ENCODE measurements at regions not wholly inside any gene's neighbourhood (a gene's known extent, or its start where the extent isn't known, plus 50 kb on each side); places are given as distances from the start of the nearest gene placed in this dataset.
"Not testable (repeated sequence)": the region's sequence is repeated elsewhere in the genome, so short reads cannot be mapped to it uniquely, and the experiment has no call there.

DNA sequence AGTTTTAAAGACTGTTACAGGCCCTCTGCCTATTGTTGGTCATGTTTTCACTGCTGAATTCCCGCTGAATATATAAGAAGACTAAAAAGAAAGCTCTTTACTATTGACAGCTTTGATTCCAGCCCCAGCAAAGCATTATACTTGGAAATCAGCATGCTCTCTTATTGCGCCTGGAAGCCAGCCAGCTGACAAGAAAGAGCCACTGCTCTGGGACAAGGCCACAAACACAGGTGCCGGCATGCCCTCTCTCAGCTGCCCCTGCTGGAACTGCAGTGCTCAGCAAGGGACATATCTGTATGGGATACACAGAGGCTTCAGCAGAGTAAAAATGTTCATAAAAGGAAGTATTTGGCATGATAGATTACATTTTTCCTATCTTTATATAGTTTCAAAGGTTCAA lies 523.9 kb downstream of the ADRA2A start:
- DNase-seq, result no peak

DNA sequence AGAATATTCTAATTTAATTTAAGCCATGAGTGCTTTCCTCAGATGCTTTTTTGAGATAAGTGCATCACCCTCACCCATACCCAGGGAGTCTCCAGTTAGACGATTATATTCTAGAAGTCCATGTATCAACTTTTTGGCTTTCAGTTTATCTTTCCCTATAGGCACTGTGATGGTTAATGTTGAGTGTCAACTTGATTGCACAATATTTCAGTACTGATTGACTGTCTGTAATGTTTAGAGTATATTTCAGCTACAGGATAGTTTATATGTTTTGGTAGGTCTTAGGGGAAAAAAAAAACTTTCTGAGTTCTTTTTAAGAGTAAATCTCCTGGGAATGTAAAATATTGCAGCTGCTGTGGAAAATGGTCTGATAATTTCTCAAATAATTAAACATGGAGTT lies 535.4 kb downstream of the ADRA2A start:
- no peak for DNase-seq

DNA sequence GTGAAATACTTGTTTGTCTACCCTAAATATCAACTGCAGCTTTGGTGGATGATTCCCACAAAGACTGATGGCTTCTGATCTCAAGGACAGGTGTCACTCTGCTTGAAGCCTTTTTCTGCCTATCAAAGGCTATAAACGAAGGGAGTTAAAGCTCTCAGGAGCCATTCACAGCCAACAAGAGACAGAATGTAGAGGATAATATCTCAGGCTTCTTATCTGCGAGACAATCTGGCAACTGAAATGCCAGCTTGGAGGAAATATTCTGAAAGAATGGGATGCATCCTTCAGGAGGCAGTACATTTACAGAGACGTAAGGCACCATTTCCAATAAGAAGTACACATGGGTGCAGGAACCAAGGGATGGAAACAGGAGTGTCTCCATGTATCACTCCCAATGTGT lies 549.4 kb downstream of the GPAM start:
- no peak for DNase-seq

DNA sequence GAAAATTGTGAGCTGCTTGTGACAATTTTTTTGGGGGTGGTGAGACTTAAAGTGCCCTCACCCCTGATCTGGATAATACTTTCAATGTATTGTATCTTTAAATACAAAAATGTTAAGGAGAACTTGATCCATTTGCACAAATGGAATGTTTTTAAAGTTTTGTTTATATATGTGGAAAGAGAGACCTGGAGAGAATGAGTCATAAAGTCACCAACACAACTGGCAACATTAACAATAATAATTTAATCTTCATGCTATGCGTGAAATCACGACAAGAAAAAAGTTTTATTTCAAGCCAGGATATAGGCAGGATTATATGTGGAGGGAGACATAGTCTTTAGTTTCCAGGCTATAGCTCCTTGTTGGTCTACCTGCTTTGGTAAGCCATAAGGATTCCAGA lies 537.5 kb downstream of the GPAM start:
- no peak for DNase-seq

DNA sequence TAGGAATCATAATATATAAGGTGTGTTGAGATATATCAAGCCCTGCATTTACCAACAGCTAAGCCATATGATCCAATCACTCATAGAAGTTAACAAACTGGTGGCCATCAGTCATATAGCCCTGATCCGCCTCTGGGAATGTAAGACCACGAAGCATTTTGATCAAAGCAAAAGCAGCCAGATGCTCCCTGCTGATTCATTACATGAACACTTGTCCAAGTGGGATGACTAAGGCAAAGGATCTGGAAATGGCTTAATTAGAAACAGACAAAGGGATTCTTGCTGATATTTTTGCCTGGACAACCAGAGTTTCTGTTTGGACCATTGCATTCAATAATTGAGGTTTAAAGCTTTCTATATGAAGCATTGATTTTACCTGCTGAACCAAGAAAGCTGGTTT lies 535.5 kb downstream of the GPAM start:
- no peak for DNase-seq

DNA sequence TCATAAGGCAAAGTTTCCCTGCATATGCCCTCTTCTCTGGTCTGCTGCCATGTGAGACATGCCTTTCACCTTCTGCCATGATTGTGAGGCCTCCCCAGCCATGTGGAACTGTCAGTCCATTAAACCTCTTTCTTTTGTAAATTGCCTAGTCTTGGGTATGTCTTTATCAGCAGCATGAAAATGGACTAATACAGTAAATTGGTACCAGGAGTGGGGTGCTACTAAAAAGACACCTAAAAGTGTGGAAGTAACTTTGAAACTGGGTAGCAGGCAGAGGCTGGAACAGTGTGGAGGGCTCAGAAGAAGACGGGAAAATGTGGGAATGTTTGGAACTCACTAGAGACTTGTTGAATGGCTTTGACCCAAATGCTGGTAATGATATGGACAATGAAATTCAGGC lies 534.5 kb downstream of the GPAM start:
- not testable (repeated sequence) for DNase-seq

DNA sequence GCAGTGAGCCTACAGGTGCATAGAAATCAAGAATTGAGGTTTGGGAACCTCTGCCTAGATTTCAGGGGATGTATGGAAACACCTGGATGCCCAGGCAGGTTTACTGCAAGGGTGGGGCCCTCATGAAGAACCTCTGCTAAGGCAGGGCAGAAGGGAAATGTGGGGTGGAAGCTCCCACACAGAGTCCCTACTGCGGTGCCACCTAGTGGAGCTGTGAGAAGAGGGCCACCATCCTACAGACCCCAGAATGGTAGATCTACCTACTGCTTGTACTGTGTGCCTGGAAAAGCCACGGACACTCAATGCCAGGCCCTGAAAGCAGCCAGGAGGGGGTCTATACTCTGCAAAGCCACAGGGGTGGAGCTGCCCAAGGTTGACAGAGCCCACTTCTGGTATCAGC lies 533.5 kb downstream of the GPAM start:
- DNase-seq, result no peak

DNA sequence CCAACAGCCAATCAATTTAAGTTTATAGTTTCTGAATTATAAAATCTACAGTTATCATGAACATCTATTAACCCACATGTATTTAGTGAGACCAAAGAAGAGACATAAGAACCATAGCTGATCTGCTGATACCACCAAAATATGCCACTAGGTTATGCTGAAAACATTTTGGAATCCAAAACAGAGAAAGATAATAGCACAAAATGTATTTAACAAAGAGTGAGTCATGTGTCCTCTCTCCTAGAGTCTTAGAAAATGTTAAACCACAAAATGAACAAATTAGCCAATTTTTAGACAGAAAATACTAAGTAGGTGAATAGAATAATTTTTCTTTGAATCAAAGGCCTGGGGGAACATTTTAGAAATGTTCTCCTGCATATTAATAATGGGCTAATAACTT lies 527.5 kb downstream of the GPAM start:
- DNase-seq, result no peak

DNA sequence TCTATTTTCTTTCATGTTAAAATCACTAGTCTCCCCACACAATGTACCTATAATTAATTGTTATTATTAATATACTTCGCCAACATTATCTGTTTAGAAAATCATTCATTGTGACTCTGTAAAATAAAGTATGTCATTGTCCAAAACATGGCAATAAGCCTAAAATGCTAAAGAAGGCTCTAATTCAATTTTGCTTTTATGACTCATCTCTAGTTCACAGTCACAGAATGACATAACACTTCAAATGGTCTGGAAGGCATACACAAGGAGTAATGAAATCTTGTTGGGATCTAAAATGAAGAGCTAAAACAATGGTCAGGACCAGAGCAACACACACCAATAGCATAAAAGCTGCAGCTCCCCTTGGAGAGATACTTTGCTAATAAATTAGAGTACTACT lies 505.8 kb downstream of the GPAM start:
- no peak for DNase-seq

DNA sequence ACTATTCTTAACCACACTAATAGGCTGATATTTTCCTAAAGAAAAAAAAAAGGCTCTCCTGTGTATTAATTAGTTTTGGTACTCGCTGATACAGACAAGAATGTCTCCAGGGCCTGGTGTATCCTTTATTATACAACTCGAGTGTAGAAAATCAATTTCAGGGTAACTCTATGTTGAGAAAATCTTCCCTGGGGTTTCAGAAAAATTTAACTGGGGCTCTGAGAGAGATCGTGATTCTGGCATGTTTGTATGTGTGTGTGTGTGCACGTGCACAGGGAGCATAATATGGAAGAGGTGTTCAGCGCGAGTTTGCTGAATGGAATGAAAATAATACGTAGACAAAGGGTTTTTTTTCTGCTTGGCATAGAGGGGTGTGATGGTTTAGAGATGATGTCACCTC lies 496.8 kb downstream of the GPAM start:
- DNase-seq, result no peak

DNA sequence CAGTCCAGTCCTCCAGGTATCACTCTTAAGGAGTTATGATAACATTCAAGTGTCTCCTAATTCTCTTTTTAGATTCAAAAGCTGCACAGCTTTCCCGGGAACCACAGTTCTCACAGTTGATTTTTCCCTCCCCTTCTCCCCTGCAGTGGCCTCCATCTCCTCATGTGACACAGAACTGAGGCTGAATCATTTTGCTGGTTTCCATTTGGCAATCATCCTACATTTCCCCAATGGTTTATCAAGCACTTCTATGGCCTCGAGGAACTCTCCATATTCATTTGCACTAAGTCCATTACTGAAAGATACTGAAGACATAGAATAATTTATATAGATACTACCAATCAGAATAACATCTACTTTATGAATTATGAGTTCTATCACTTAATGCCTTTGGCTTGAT lies 484.9 kb downstream of the GPAM start:
- no peak for DNase-seq

DNA sequence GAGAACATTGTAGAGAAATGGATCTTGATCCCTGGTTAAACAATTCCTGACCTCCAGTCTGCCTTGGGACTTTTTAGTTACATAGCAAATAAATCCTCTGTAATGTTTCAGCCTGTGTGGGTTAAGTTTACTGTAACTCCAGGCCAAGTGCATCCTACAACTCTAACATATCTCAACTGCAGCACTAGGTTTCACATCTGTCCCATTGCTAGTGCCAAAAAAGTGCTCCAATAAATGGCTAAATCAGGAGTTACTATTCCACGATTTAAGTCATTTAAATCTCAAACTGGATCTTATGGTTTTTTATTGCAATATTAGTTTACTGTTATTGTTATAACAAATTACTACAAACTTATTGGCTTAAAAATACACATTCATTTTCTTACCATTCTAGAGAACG lies 479.6 kb downstream of the GPAM start:
- DNase-seq, result no peak

DNA sequence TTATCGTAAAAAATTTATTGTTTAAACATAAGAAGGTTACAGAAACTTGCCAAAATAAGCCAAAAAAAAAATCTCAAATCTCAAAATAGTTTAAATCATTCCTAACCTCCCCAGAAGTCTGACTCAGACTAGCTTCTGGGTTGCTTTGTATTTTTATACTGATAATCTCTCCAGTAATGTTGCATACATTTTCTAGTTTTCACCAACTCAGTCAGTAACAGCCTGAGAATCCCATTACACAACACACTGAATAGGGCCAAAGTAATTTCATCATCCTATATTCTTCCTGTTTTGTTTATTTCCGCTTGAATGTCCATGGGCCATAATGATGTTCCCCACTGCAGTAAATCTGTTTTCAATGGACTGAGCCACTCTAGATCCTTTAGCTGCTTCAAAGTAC lies 478.5 kb downstream of the GPAM start:
- no peak for DNase-seq

DNA sequence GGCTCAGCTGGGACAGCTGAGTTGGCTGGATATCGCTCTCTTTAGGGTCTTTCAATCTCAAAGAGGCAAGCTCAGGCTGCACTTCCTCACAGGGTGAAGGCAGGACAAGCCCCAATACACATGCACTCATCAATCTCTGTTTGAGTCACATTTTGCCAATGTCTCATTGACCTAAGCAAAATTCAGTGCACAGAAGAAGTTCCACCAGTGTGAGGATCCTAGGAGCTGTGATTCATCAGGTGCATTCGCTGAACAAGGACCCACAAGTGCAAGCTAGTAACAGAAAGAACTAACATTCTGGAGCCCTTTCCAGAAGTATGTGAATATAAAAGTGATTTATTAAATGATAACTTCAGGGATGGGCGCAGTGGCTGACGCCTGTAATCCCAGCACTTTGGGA lies 477.2 kb downstream of the GPAM start:
- no peak for DNase-seq

DNA sequence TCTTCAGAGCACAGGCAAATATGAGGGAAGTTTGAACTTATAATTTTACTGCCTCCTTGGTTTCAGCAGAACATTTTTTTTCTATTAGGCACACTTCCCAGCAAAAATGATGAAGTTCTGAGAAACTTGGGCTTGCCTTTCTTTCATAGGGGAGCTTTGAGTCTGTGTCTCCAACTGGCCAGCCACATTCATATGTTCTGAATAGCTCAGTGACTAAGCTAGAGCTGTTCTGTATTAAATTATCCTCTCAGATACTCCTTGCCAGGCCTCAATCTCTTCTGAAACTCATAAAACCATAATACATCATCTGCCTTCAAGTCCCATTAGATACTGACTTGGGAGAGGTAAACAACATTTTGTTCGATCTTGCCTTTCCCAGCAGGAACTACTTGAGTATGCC lies 476.5 kb downstream of the GPAM start:
- DNase-seq, result no peak

DNA sequence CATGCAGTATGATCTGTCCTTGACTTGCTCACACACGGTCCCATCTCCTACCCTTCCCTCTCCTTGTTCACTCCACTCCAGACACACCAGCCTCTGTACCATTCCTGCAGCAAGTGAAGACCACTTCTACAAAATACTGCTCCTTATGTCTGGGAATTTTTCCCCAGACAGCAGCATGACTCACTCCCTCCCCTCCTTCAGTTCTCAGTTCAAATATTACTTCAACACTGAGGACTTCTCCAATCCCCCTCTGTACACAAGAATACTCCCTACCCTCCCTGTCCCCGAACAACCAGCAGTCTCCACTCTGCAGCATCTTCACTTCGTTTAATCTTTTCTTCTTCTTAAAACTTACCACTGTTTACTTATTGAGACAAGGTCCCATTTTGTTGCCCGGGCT lies 474.0 kb downstream of the GPAM start:
- DNase-seq, result no peak

DNA sequence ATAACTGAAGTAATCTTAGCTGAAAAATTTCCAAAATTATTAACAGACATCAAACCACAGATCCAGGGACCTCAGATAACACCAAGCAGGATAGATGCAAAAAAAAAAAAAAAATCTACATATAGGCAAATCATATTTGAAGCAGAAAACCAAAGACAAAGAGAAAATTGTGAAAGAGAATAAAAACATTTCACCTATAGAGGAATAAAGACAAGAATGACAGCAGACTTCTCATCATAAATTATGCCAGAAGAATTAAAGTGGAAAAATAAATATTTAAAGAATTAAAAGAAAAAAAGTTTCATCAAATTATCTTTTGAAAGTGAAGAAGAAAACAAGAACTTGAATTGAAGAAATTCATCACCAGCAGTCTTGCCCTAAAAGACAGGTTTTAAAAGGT lies 467.5 kb downstream of the GPAM start:
- no peak for DNase-seq

DNA sequence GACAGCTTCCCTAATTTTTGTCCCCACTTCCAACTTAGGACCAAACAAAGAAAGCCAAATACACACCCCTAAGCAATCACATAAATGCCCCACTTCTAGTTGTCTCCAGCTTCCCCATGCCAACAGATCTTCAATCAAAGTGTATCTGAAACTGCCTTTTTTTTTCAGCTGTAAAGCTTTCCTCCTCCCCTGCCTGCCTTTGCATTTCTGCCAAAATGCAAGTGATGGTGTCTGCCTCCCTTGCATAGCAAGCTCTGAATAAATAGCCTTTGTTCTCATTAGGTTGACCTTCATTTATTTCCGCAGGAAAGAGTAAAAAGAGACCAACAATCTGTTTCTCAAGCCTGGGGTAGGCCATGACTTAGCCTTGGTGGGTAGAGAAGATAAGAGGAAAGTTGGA lies 459.4 kb downstream of the GPAM start:
- no peak for DNase-seq

DNA sequence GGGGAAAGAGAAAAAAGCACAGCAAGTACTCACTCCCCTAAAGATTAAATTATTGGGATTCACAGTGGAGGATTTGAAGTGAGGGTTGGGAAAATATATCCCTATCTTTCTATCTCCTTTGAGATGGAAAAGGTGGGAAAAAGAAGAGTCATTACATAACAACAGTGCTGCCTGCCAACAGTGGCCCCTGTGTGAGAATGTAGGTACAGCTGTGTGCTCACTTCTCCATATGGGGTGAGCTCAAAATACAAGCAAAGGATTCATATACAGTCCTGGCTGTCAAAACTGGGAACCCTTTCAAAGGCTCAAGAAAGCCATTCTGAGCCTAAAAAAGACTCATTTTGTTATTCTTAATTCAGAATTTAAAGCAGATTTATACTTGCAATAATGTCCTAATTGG lies 458.5 kb downstream of the GPAM start:
- no peak for DNase-seq

DNA sequence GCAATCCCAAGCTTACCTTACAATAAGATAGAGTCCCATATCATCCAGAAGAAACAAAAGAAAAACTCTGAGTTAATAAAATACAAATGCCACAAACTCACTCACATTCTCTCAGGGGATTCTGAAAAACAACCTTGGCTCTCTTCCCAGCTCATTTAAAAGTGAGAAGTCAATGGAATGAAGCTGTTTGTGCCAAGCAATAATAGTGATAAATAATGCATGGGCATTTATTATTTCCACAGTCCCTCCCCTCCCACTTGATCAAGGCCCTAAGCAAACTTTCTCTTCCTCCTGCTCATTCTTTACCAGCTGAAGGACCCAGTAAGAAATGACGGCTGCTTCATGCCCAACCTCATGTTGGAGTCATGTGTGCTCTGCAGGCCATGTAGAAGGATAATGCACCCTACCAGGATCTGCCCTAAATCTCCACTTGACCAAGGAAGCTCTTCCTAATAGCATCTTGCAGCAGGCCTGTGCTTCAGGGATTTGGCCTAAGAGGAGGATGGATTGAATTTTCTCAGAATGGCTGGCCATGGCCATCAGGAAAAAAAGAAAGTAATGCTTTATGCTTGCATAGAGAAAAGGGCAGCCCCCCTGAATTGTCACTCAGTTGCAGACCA lies 451.3 kb downstream of the GPAM start:
- DNase-seq, result no peak

DNA sequence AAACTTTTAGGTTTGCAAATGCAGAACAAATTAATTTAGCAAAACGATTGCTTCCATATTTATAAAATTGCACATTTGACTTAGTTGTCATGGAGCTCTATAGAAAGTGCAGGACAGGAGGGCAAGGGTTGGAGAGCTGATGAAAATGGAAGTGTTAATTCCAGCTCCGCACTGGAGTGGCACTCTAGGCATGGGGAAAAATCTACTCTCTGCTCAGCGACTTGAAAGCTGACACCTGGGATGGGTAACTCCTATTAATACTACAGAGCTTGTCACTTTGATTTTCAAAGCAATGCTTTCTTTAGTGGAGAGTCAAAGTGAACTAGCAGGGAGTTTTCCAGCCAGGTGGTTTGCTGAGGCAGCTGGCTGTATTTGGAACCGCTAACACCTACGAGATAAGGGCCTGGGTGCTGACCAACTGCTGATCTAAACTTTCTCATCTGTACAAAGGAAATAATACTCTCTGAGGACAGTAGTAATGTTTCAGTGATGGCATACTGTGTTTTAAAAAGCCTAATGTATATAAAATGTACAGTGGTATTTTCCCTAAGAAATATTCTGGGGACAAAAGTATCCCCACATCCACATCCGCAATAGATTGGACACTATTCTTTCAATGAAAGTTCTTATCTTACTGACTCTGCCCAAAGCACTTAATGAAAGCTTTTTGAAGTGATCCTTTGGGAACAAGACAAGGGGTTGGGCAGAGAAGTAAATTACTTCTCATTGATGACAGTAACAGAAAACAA lies 444.3 kb downstream of the GPAM start:
- DNase-seq, result no peak

DNA sequence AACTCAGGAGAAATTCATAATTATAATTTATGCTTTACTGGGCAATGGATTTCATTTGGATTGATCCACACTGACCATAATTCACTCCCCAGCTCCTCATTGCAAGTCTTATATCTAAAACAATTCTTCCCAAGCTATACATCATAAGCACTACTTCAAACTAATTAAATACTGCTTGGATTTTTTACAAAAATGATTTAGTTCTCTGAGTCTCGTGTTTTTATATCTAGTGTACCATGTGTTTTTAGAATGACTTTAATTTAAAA lies 443.8 kb downstream of the GPAM start:
- DNase-seq, result no peak

DNA sequence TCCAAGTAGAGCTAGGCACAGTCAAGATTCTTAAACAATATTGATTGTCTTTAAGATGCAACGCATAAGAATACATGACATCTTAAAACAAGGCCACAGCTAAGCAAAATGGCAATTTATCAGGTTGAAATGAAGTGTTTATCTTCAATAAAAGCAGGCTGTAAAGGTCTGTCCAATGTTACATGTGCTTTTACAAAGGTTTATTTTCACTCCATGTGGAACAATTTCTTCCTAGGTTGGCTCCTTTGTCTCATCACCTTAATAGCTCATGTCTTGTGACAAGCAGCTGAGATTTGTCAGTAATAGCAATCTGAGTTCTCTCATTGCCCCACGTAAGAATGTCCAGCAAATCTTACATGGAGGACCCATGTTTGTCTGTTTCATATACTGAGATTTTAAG lies 437.6 kb downstream of the GPAM start:
- DNase-seq, result no peak

DNA sequence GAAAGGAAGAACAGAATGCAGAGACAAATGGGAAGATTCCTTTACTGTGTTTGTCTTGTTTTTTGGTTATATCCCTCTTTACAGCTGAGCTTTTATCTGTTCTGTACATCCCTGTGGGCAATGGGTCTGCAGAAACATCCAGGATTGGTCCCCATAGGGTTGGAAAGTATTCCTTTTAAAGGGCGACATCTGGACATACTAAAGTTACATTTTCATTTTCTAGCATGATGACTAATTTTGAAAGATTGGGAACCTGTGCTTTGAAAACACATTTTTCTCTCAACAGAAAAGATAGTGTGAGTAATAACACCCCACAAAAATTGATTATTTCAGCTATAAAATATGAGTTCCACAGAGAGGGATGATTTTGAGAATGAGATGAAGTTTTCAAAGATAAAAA lies 435.8 kb downstream of the GPAM start:
- DNase-seq, result no peak

DNA sequence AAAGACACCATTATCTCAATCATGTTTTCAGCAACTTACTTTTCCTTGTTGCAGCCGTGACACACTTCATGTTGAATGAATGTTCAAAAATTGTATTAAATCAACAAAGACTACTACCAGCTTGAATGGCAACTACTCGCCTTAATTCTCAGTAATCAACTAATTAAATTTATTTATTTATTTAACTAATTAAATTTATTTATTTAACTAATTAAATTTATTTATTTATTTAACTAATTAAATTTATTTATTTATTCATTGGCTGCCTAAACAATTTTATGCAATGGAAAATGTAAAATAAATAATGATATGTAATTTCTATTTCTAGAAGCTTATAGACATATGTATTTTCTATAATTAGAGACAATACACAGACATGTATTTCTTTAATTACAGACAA lies 435.4 kb downstream of the GPAM start:
- no peak for DNase-seq
